ENCODE measurements at regions not wholly inside any gene's neighbourhood (a gene's known extent, or its start where the extent isn't known, plus 50 kb on each side); places are given as distances from the start of the nearest gene placed in this dataset.

GRCh38 chr16:7027401-7027800, 305.2 kb upstream of the RBFOX1 start:
- no peak for TF ChIP-seq POLR2A (IDR thresholded peaks at IDR 0.05)
- no peak for TF ChIP-seq CTCF (IDR thresholded peaks at IDR 0.05)

Data from uterus (tissue), 2 donors.